PC-3 (cell line): ENCODE measurements at regions not wholly inside any gene's neighbourhood (a gene's known extent, or its start where the extent isn't known, plus 50 kb on each side); places are given as distances from the start of the nearest gene placed in this dataset.

Source experiments
- CTCF ChIP-seq: fragments of 300-600 bp; sonication (generic); conservative IDR thresholded peaks from 2 replicates; pipeline ENCODE4 v1.5.1; 2017; ENCODE audit warnings: antibody characterized with exemption, low read depth, mild to moderate bottlenecking, low read length
- EZH2 ChIP-seq: fragments of 300-600 bp; sonication (generic); IDR thresholded peaks from one replicate; pipeline ENCODE4 v1.6.1; 2017; ENCODE audit warnings: antibody characterized with exemption, mild to moderate bottlenecking, low read length; ENCODE audit not compliant: unreplicated experiment
- EZH2phosphoT487 ChIP-seq: fragments of 300-600 bp; sonication (generic); IDR thresholded peaks from 2 replicates; pipeline ENCODE4 v1.6.1; 2018; ENCODE audit warnings: mild to moderate bottlenecking, antibody characterized with exemption, low read length, borderline replicate concordance

DNA sequence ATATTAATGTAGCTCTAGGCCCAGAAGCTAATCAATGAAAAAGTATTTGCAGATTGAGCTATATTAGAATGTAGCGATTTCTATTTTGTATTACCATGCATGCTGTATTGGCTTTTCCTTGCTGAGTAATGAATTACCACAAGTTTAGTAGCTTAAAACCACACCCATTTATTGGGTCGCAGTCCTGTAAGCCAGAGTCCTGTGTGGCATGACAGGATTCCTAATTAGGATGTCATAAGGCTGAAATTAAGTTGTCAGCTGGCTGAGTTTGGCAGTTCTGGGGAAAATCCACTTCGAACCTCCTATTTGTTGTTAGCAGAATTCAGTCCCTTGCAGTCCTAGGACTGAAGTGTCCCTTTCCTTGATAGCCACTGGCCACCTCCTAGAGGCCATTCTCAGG lies 50.3 kb upstream of the HHIP start:
- no peak for TF ChIP-seq EZH2
- TF ChIP-seq CTCF, result no peak
- TF ChIP-seq EZH2phosphoT487, result no peak
